Neural cell (in vitro differentiated cells): ENCODE measurements at regions not wholly inside any gene's neighbourhood (a gene's known extent, or its start where the extent isn't known, plus 50 kb on each side); places are given as distances from the start of the nearest gene placed in this dataset.

Experiments used
- H2AFZ ChIP-seq: fragments of 200-600, 300-800 bp; sonication (generic), shearing (Covaris generic); 2 replicates; pipeline ENCODE4 v1.6.0; 2014; ENCODE audit warnings: low read depth, mild to moderate bottlenecking, antibody characterized with exemption, low read length, moderate library complexity
- H3F3A ChIP-seq: fragments of 200-600 bp; shearing (Covaris generic); 2 replicates; pipeline ENCODE4 v1.6.1; 2016; ENCODE audit warnings: mild to moderate bottlenecking, moderate library complexity, mixed read lengths, antibody characterized with exemption, low read length; ENCODE audit not compliant: insufficient read depth, poor library complexity, severe bottlenecking
- H3K27ac ChIP-seq: fragments of 200-600, 300-800 bp; sonication (generic), shearing (Covaris generic); 2 replicates; pipeline ENCODE4 v1.5.1; 2014; ENCODE audit warnings: mild to moderate bottlenecking, low read length, moderate library complexity
- H3K27me3 ChIP-seq: fragments of 300-800, 200-600 bp; sonication (generic), shearing (Covaris generic); 2 replicates; pipeline ENCODE4 v1.6.0; 2014; ENCODE audit warnings: mild to moderate bottlenecking, low read depth, low read length, moderate library complexity; ENCODE audit not compliant: insufficient read depth
- H3K36me3 ChIP-seq: fragments of 300-800, 200-600 bp; sonication (generic), shearing (Covaris generic); 2 replicates; pipeline ENCODE4 v1.5.1; 2014; ENCODE audit warnings: mild to moderate bottlenecking, antibody characterized with exemption, low read length, moderate library complexity; ENCODE audit not compliant: insufficient read depth
- H3K4me2 ChIP-seq: fragments of 300-800, 200-600 bp; sonication (generic), shearing (Covaris generic); 2 replicates; pipeline ENCODE4 v1.6.0; 2014; ENCODE audit warnings: mild to moderate bottlenecking, low read length
- H3K4me3 ChIP-seq: fragments of 300-800, 200-600 bp; sonication (generic), shearing (Covaris generic); 2 replicates; pipeline ENCODE4 v1.5.1; 2014; ENCODE audit warnings: mild to moderate bottlenecking, low read length, moderate library complexity
- H3K79me2 ChIP-seq: fragments of 200-600 bp; shearing (Covaris generic); replicated peaks from 2 replicates; pipeline ENCODE4 v1.6.0; 2014; ENCODE audit warnings: mild to moderate bottlenecking, low read length, moderate library complexity; ENCODE audit not compliant: insufficient read depth
- H3K9ac ChIP-seq: fragments of 300-800, 200-600 bp; sonication (generic), shearing (Covaris generic); 2 replicates; pipeline ENCODE4 v1.6.1; 2016; ENCODE audit warnings: mild to moderate bottlenecking, low read length, mixed read lengths
- H3K9me2 ChIP-seq: fragments of 200-600 bp; shearing (Covaris generic); 2 replicates; pipeline ENCODE4 v1.6.1; 2016; ENCODE audit warnings: mild to moderate bottlenecking, low read length, mixed read lengths; ENCODE audit not compliant: insufficient read depth
- H3K9me3 ChIP-seq: fragments of 200-600, 300-800 bp; sonication (generic), shearing (Covaris generic); 2 replicates; pipeline ENCODE4 v1.6.1; 2016; ENCODE audit warnings: mild to moderate bottlenecking, mixed run types, low read length, moderate library complexity, mixed read lengths
- H4K20me1 ChIP-seq: fragments of 200-600 bp; shearing (Covaris generic); 2 replicates; pipeline ENCODE4 v1.6.1; 2016; ENCODE audit warnings: mild to moderate bottlenecking, mixed run types; ENCODE audit not compliant: insufficient read depth
- CTCF ChIP-seq: fragments of 450-650 bp; IDR thresholded peaks from 2 replicates; pipeline ENCODE4 v1.5.1; 2014; ENCODE audit warnings: antibody characterized with exemption, mild to moderate bottlenecking, moderate library complexity; ENCODE audit not compliant: poor library complexity, severe bottlenecking
- EP300 ChIP-seq: fragments of 450-650 bp; conservative IDR thresholded peaks from 2 replicates; pipeline ENCODE4 v1.6.1; 2014; ENCODE audit warnings: antibody characterized with exemption, mild to moderate bottlenecking, moderate library complexity; ENCODE audit not compliant: poor library complexity, severe bottlenecking
- EZH2 ChIP-seq: fragments of 200-600, 300-800 bp; shearing (Covaris generic), sonication (generic); IDR thresholded peaks from 2 replicates; pipeline ENCODE4 v1.6.1; 2014; ENCODE audit warnings: antibody characterized with exemption, low read length, borderline replicate concordance, mild to moderate bottlenecking; ENCODE audit not compliant: insufficient read depth, poor library complexity, severe bottlenecking
- MXI1 ChIP-seq: fragments of 450-650 bp; conservative IDR thresholded peaks from 2 replicates; pipeline ENCODE4 v1.6.1; 2014; ENCODE audit warnings: antibody characterized with exemption, mild to moderate bottlenecking; ENCODE audit not compliant: poor library complexity, severe bottlenecking
- POLR2AphosphoS5 ChIP-seq: IDR thresholded peaks from 2 replicates; pipeline ENCODE4 v1.6.1; 2012
- RAD21 ChIP-seq: fragments of 450-650 bp; conservative IDR thresholded peaks from 2 replicates; pipeline ENCODE4 v1.6.1; 2014; ENCODE audit warnings: antibody characterized with exemption, mild to moderate bottlenecking, moderate library complexity
- REST ChIP-seq: IDR thresholded peaks from 2 replicates; pipeline ENCODE4 v1.6.1; 2012; ENCODE audit warnings: borderline replicate concordance
- SMC3 ChIP-seq: fragments of 450-650 bp; conservative IDR thresholded peaks from 2 replicates; pipeline ENCODE4 v1.6.1; 2014; ENCODE audit warnings: antibody characterized with exemption, mild to moderate bottlenecking, moderate library complexity; ENCODE audit not compliant: poor library complexity
- TAF1 ChIP-seq: IDR thresholded peaks from 2 replicates; pipeline ENCODE4 v1.6.1; 2012; ENCODE audit warnings: low read depth

- H4K20me1 ChIP-seq, result no peaks in the 10 kb centered on the region
- H3F3A ChIP-seq, result no peaks in the 10 kb centered on the region
- H3K27me3 ChIP-seq, result no peaks in the 10 kb centered on the region
- no peak overlapping the region for H3K27ac ChIP-seq
- H3K9ac ChIP-seq, result no peak overlapping the region
- no peak overlapping the region for H3K4me3 ChIP-seq
- no peaks in the 10 kb centered on the region for H3K36me3 ChIP-seq
- H3K9me3 ChIP-seq, result no peaks in the 10 kb centered on the region
- TF ChIP-seq REST (no peak), CTCF (peak; percentile 29)
- H3K9me2 ChIP-seq, result no peaks in the 10 kb centered on the region
- no peak overlapping the region for H2AFZ ChIP-seq
- H3K79me2 ChIP-seq, result no peaks in the 10 kb centered on the region
- no peak overlapping the region for H3K4me2 ChIP-seq
Observed at GRCh38 chr6:167501831-167502385, 177.0 kb downstream of the TTLL2 start.

- Histone ChIP-seq H3K27me3 (no peaks in the 10 kb centered on the region), H4K20me1 (no peaks in the 10 kb centered on the region), H3F3A (no peaks in the 10 kb centered on the region), H3K9me3 (no peaks in the 10 kb centered on the region), H2AFZ (no peak overlapping the region), H3K79me2 (no peaks in the 10 kb centered on the region), H3K4me2 (no peak overlapping the region), H3K27ac (no peak overlapping the region), H3K4me3 (no peak overlapping the region), H3K36me3 (no peaks in the 10 kb centered on the region), H3K9ac (no peak overlapping the region), H3K9me2 (no peaks in the 10 kb centered on the region)
- TF ChIP-seq SMC3 (no peak), EP300 (no peak), REST (no peak), EZH2 (no peak), TAF1 (no peak), POLR2AphosphoS5 (no peak), RAD21 (no peak), MXI1 (no peak), CTCF (no peak)
Observed at GRCh38 chr6:167502471-167502870, 177.6 kb downstream of the TTLL2 start.
